ENCODE measurements at regions not wholly inside any gene's neighbourhood (a gene's known extent, or its start where the extent isn't known, plus 50 kb on each side); places are given as distances from the start of the nearest gene placed in this dataset.

GRCh38 chr12:115817389-115817788 is 460.1 kb downstream of the MED13L start:
- no peak for TF ChIP-seq CTCF (IDR thresholded peaks at IDR 0.05)
- ATAC-seq (ENCODE audit: low FRiP score): no peak
- DNase-seq (ENCODE audit: low spot score): no peak

- ATAC-seq (ENCODE audit: low FRiP score): no peak
- no peak for DNase-seq (ENCODE audit: low spot score)
- no peak for TF ChIP-seq CTCF (IDR thresholded peaks at IDR 0.05)
These were observed 461.6 kb downstream of the MED13L start for GRCh38 chr12:115815924-115816323.

GRCh38 chr12:115813256-115813655 is 464.2 kb downstream of the MED13L start:
- TF ChIP-seq CTCF (IDR thresholded peaks at IDR 0.05): no peak
- DNase-seq (ENCODE audit: low spot score): no peak
- no peak for ATAC-seq (ENCODE audit: low FRiP score)

- TF ChIP-seq CTCF (IDR thresholded peaks at IDR 0.05): no peak
- ATAC-seq (ENCODE audit: low FRiP score) (no peak), DNase-seq (ENCODE audit: low spot score) (no peak)
These were observed 465.6 kb downstream of the MED13L start for GRCh38 chr12:115811929-115812328.

GRCh38 chr12:115811045-115811444 is 466.4 kb downstream of the MED13L start:
- DNase-seq (ENCODE audit: low spot score): no peak
- no peak for TF ChIP-seq CTCF (IDR thresholded peaks at IDR 0.05)
- no peak for ATAC-seq (ENCODE audit: low FRiP score)

GRCh38 chr12:115810122-115810901 is 467.2 kb downstream of the MED13L start:
- ATAC-seq (ENCODE audit: low FRiP score): no peak
- TF ChIP-seq CTCF (IDR thresholded peaks at IDR 0.05): no peak
- DNase-seq (ENCODE audit: low spot score): no peak

- DNase-seq (ENCODE audit: low spot score) (no peak), ATAC-seq (ENCODE audit: low FRiP score) (no peak)
- no peak for TF ChIP-seq CTCF (IDR thresholded peaks at IDR 0.05)
These were observed 471.5 kb downstream of the MED13L start for GRCh38 chr12:115806000-115806399.

Data from omental fat pad (tissue), 3 donors.